ENCODE measurements at regions not wholly inside any gene's neighbourhood (a gene's known extent, or its start where the extent isn't known, plus 50 kb on each side); places are given as distances from the start of the nearest gene placed in this dataset.

DNA sequence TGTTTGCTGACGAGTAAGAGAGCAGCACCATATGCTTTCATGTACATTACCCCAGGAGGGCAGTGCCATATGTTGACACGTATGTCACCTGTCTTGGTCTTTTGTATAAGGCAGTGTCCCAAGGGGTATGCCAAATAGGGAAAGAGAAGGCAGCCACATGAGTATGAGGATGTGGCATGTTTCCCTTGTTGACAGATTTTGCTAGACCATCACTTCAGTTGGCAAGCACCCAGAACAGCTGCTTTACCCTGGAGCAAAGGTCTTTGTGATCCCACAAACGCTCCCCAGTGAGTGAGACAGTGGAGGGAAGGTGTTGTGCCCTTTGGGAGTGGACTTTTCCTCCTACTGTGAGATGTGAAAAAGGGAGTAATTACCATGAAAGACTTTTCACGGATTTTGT, 350.1 kb downstream of the ETV1 start:
- Mint-ChIP-seq H3K4me3 (no peak overlapping the region), H3K9me3 (no peaks in the 10 kb centered on the region), H3K27ac (no peak overlapping the region), H3K4me1 (ENCODE audit: low read depth) (no peaks in the 10 kb centered on the region), H3K36me3 (ENCODE audit: low read depth) (no peaks in the 10 kb centered on the region), H3K27me3 (no peaks in the 10 kb centered on the region)
- intact Hi-C loops (cut with micrococcal nuclease) = no loop called here

DNA sequence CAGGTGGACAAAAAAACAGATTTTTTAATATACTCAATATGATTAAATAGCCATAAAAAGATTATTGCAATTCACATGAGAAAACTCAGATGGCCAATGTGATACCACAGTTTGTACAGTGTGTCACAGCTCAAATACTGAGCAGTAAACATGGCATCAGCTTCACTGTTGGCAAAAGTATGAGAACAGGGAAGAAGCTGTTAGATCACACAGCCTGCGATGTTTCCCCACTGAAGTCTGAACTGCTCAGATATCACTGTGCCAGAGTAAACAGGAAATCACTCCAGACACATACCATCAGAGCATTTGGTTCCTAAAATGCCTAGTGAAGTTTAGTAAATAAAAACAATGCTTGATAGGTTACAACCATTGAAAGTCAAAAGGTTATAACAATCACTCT, 347.8 kb downstream of the ETV1 start:
- Mint-ChIP-seq H3K27ac (no peak overlapping the region), H3K36me3 (ENCODE audit: low read depth) (no peaks in the 10 kb centered on the region), H3K9me3 (no peaks in the 10 kb centered on the region), H3K4me1 (ENCODE audit: low read depth) (no peaks in the 10 kb centered on the region), H3K27me3 (no peaks in the 10 kb centered on the region), H3K4me3 (no peak overlapping the region)
- intact Hi-C loops (cut with micrococcal nuclease) = no loop called here

- no peaks in the 10 kb centered on the region for H3K27me3 Mint-ChIP-seq
- peaks cover 12% of the 10 kb centered on the region for H3K9me3 Mint-ChIP-seq
- intact Hi-C loops (cut with micrococcal nuclease) = no loop called here
- H3K4me1 Mint-ChIP-seq (ENCODE audit: low read depth) = no peaks in the 10 kb centered on the region
- H3K27ac Mint-ChIP-seq = no peak overlapping the region
- H3K4me3 Mint-ChIP-seq = no peak overlapping the region
- H3K36me3 Mint-ChIP-seq (ENCODE audit: low read depth) = no peaks in the 10 kb centered on the region
These were observed 338.3 kb downstream of the ETV1 start for GRCh38 chr7:13651167-13651566.

GRCh38 chr7:13656330-13656729, 333.1 kb downstream of the ETV1 start:
- no peaks in the 10 kb centered on the region for H3K36me3 Mint-ChIP-seq (ENCODE audit: low read depth)
- no peak overlapping the region for H3K4me3 Mint-ChIP-seq
- H3K9me3 Mint-ChIP-seq = peaks cover 36% of the 10 kb centered on the region
- H3K27ac Mint-ChIP-seq = no peak overlapping the region
- H3K4me1 Mint-ChIP-seq (ENCODE audit: low read depth) = no peaks in the 10 kb centered on the region
- intact Hi-C loops (cut with micrococcal nuclease) = no loop called here
- no peaks in the 10 kb centered on the region for H3K27me3 Mint-ChIP-seq

GRCh38 chr7:13673290-13673689, 316.2 kb downstream of the ETV1 start:
- intact Hi-C loops (cut with micrococcal nuclease) = no loop called here
- H3K36me3 Mint-ChIP-seq (ENCODE audit: low read depth) = no peaks in the 10 kb centered on the region
- no peak overlapping the region for H3K4me3 Mint-ChIP-seq
- H3K27ac Mint-ChIP-seq = no peak overlapping the region
- no peaks in the 10 kb centered on the region for H3K4me1 Mint-ChIP-seq (ENCODE audit: low read depth)
- H3K27me3 Mint-ChIP-seq = no peaks in the 10 kb centered on the region
- H3K9me3 Mint-ChIP-seq = peaks cover 53% of the 10 kb centered on the region

DNA sequence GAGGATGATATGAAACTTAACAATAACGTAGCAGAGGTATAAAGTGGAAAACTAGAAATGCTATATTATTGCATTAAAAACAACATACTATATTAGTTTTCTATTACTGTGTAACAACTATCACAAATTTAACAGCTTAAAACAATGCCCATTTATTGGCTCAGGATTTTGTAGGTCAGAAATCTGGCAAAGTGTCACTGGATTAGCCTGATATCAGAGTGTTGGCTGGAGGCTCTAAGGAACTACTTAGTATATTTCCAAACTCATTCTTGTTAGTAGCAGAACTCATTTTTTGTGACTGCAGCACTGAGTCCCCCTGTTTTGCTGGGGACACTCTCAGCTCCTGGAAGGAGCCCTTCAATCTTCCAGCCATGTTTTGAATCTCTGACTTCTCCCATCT, 306.8 kb downstream of the ETV1 start:
- Mint-ChIP-seq H3K4me1 (ENCODE audit: low read depth) (no peaks in the 10 kb centered on the region), H3K27me3 (no peaks in the 10 kb centered on the region), H3K9me3 (peaks cover 18% of the 10 kb centered on the region), H3K27ac (no peak overlapping the region), H3K36me3 (ENCODE audit: low read depth) (no peaks in the 10 kb centered on the region), H3K4me3 (no peak overlapping the region)
- intact Hi-C loops (cut with micrococcal nuclease) = no loop called here

DNA sequence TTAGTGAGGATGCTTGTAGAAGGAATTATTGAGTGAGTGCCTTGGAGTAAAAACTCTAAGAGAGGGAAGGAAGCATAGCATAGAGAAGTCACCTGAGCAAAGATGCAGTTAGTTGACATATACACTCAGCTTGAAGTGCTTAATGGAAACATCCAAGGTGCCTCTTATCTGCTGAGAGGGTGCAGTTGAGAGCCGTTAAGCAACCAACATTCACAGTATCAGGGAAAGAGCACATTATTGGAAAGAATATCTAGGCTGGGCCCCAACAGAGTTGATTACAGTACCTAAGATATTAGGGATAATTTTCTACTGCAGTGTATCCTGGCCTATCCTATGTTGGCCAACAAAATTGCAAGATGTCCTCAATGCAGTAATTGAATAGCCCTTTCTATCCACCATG, 302.0 kb downstream of the ETV1 start:
- Mint-ChIP-seq H3K9me3 (no peaks in the 10 kb centered on the region), H3K27ac (no peak overlapping the region), H3K27me3 (no peaks in the 10 kb centered on the region), H3K4me3 (no peak overlapping the region), H3K4me1 (ENCODE audit: low read depth) (no peaks in the 10 kb centered on the region), H3K36me3 (ENCODE audit: low read depth) (no peaks in the 10 kb centered on the region)
- intact Hi-C loops (cut with micrococcal nuclease) = no loop called here

DNA sequence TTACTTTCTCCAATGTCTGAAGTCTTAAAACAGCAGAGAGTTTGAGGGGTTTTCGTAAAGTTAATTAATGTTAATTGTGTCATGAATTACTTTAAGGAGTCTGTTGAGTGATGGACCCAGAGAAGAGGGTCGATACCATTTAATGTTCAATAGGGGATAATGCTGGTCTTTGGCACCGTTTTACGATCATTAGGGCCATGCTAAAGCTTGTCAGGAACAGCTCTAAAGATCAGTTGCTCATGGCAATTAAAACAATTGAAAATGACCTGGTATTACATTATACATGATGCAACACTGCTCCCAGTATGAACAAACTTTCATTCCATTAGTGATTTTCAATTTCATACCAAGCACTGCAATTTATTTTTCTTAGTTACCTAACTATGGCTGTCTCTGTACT, 296.9 kb downstream of the ETV1 start:
- H3K27me3 Mint-ChIP-seq = no peaks in the 10 kb centered on the region
- H3K36me3 Mint-ChIP-seq (ENCODE audit: low read depth) = no peaks in the 10 kb centered on the region
- intact Hi-C loops (cut with micrococcal nuclease) = no loop called here
- H3K27ac Mint-ChIP-seq = no peak overlapping the region
- no peak overlapping the region for H3K4me3 Mint-ChIP-seq
- no peaks in the 10 kb centered on the region for H3K9me3 Mint-ChIP-seq
- H3K4me1 Mint-ChIP-seq (ENCODE audit: low read depth) = no peaks in the 10 kb centered on the region

DNA sequence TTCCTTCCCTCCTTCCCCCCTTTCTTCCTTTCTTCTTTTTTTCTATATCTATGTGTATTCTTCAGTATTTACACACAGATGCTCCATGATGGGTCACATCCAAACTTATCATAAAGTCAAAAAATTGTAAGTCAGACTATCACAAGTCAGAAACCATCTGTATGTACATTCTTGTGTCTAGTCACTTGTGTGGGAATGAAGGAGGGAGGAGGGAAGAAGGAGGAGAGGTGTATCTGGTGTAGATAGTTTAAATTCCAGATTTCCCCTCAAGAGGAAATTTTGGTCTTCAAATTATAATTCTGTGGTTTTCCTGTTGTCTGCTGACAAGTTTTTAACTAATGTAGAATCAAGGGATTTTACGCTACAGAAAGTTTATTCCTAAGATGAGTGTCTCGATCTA, 287.2 kb downstream of the ETV1 start:
- no peak overlapping the region for H3K4me3 Mint-ChIP-seq
- intact Hi-C loops (cut with micrococcal nuclease) = no loop called here
- H3K27ac Mint-ChIP-seq = no peak overlapping the region
- peaks cover 9% of the 10 kb centered on the region for H3K9me3 Mint-ChIP-seq
- no peaks in the 10 kb centered on the region for H3K27me3 Mint-ChIP-seq
- no peaks in the 10 kb centered on the region for H3K4me1 Mint-ChIP-seq (ENCODE audit: low read depth)
- H3K36me3 Mint-ChIP-seq (ENCODE audit: low read depth) = no peaks in the 10 kb centered on the region

- Mint-ChIP-seq H3K4me3 (no peak overlapping the region), H3K27ac (no peak overlapping the region), H3K4me1 (ENCODE audit: low read depth) (no peaks in the 10 kb centered on the region), H3K36me3 (ENCODE audit: low read depth) (no peaks in the 10 kb centered on the region), H3K27me3 (no peaks in the 10 kb centered on the region), H3K9me3 (no peaks in the 10 kb centered on the region)
- intact Hi-C loops (cut with micrococcal nuclease) = no loop called here
These were observed 280.8 kb downstream of the ETV1 start for GRCh38 chr7:13708670-13709069.

- no peak overlapping the region for H3K27ac Mint-ChIP-seq
- no peaks in the 10 kb centered on the region for H3K36me3 Mint-ChIP-seq (ENCODE audit: low read depth)
- peaks cover 12% of the 10 kb centered on the region for H3K9me3 Mint-ChIP-seq
- intact Hi-C loops (cut with micrococcal nuclease) = no loop called here
- H3K4me3 Mint-ChIP-seq = no peak overlapping the region
- no peaks in the 10 kb centered on the region for H3K4me1 Mint-ChIP-seq (ENCODE audit: low read depth)
- H3K27me3 Mint-ChIP-seq = no peaks in the 10 kb centered on the region
These were observed 276.4 kb downstream of the ETV1 start for GRCh38 chr7:13713092-13713491.

DNA sequence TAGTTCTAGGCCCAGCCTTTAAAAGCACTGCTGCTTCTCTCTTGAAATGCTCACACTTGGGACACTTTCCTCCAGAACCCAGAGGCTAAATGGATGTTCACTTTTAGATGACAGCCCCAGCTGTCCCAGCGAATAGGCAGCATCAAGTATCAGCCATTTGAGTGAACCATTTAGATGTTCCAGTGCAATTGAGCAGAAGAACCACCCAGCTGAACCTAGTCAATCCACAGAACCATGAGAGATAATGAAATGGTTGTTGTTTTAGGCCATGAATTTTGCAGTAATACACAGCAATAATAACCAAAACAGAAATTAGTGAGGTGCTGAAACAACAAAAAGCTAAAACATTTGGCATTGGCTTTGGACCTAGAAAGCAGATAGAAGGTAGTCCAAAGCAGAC, 273.9 kb downstream of the ETV1 start:
- Mint-ChIP-seq H3K4me1 (ENCODE audit: low read depth) (no peaks in the 10 kb centered on the region), H3K4me3 (no peak overlapping the region), H3K9me3 (peaks cover 12% of the 10 kb centered on the region), H3K27ac (no peak overlapping the region), H3K27me3 (no peaks in the 10 kb centered on the region), H3K36me3 (ENCODE audit: low read depth) (no peaks in the 10 kb centered on the region)
- intact Hi-C loops (cut with micrococcal nuclease) = no loop called here

- no peaks in the 10 kb centered on the region for H3K36me3 Mint-ChIP-seq (ENCODE audit: low read depth)
- H3K9me3 Mint-ChIP-seq = peaks cover 12% of the 10 kb centered on the region
- no peak overlapping the region for H3K27ac Mint-ChIP-seq
- no peaks in the 10 kb centered on the region for H3K27me3 Mint-ChIP-seq
- no peaks in the 10 kb centered on the region for H3K4me1 Mint-ChIP-seq (ENCODE audit: low read depth)
- no peak overlapping the region for H3K4me3 Mint-ChIP-seq
- intact Hi-C loops (cut with micrococcal nuclease) = no loop called here
These were observed 272.4 kb downstream of the ETV1 start for GRCh38 chr7:13717031-13717430.

- peaks cover 11% of the 10 kb centered on the region for H3K9me3 Mint-ChIP-seq
- intact Hi-C loops (cut with micrococcal nuclease) = no loop called here
These were observed 265.1 kb downstream of the ETV1 start for GRCh38 chr7:13724191-13724976.

DNA sequence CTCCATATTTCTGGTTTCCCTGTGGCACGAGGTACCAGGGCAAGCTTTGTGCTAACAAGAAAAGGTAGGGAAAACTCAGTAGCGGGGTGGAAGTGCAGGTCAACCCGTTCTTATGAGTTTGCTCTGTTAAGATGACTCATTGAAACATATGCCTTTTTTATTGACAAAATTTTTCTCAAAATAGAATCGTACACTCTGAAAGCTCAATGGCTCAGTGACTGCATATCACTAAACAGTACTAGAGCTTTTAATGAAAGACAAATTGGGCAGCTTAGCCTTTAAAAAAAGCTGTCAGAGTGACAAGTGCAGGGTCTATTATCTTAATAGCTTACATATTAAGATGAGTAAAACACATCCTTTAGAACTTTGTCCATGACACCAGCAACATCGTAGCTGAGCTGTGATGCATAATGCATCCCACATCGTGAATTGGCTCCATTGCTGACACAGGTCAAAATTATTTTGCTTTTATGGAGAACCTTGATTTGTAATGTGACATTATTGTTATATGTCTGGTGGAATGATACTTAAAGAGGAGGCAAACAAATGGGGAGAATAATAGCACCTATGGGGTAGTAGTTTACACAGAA, 264.4 kb downstream of the ETV1 start:
- Mint-ChIP-seq H3K9me3 (peaks cover 11% of the 10 kb centered on the region), H3K4me1 (ENCODE audit: low read depth) (no peaks in the 10 kb centered on the region), H3K27ac (no peak overlapping the region), H3K27me3 (no peaks in the 10 kb centered on the region), H3K4me3 (no peak overlapping the region), H3K36me3 (ENCODE audit: low read depth) (no peaks in the 10 kb centered on the region)
- intact Hi-C loops (cut with micrococcal nuclease) = no loop called here

More at GRCh38 chr7:13724191-13724976, 265.1 kb downstream of the ETV1 start:
- no peak overlapping the region for H3K4me3 Mint-ChIP-seq
- H3K36me3 Mint-ChIP-seq (ENCODE audit: low read depth) = no peaks in the 10 kb centered on the region
- no peaks in the 10 kb centered on the region for H3K27me3 Mint-ChIP-seq
- H3K27ac Mint-ChIP-seq = no peak overlapping the region
- H3K4me1 Mint-ChIP-seq (ENCODE audit: low read depth) = no peaks in the 10 kb centered on the region

Data from dendritic cell treated with granulocyte-macrophage colony-stimulating factor and Interleukin-4, amounts not matched to agents 40 ng/mL and 50 ng/mL, for 4 days (primary cell).